Loucy (cell line): ENCODE measurements at regions not wholly inside any gene's neighbourhood (a gene's known extent, or its start where the extent isn't known, plus 50 kb on each side); places are given as distances from the start of the nearest gene placed in this dataset.

Experiments
- H2AFZ ChIP-seq: fragments of 200-600 bp; sonication (generic); 2 replicates; pipeline ENCODE4 v1.6.0; 2016; ENCODE audit warnings: antibody characterized with exemption, mild to moderate bottlenecking, low read length, moderate library complexity
- H3F3A ChIP-seq: fragments of 200-600 bp; 2 replicates; pipeline ENCODE4 v1.6.0; 2016; ENCODE audit warnings: antibody characterized with exemption, low read depth, mild to moderate bottlenecking
- H3K27me3 ChIP-seq: fragments of 200-600 bp; sonication (generic); 2 replicates; pipeline ENCODE4 v1.6.1; 2014; ENCODE audit warnings: low read length, mild to moderate bottlenecking; ENCODE audit not compliant: insufficient read depth, poor library complexity, severe bottlenecking
- H3K36me3 ChIP-seq: fragments of 200-600 bp; sonication (generic); 2 replicates; pipeline ENCODE4 v1.6.1; 2016; ENCODE audit warnings: low read length; ENCODE audit not compliant: insufficient read depth
- H3K4me1 ChIP-seq: fragments of 200-600 bp; sonication (generic); 2 replicates; pipeline ENCODE4 v1.5.1; 2014; ENCODE audit warnings: low read length, mild to moderate bottlenecking; ENCODE audit not compliant: insufficient read depth, poor library complexity, severe bottlenecking
- H3K4me2 ChIP-seq: fragments of 200-600 bp; sonication (generic); 2 replicates; pipeline ENCODE4 v1.6.0; 2014; ENCODE audit warnings: antibody characterized with exemption, low read length, low read depth, mild to moderate bottlenecking; ENCODE audit not compliant: poor library complexity, severe bottlenecking
- H3K4me3 ChIP-seq: fragments of 200-600 bp; sonication (generic); 2 replicates; pipeline ENCODE4 v1.5.1; 2014; ENCODE audit warnings: low read length, mild to moderate bottlenecking, mixed read lengths; ENCODE audit not compliant: poor library complexity, severe bottlenecking
- H3K79me2 ChIP-seq: fragments of 200-600 bp; sonication (generic); 2 replicates; pipeline ENCODE4 v1.6.1; 2014; ENCODE audit warnings: low read length; ENCODE audit not compliant: insufficient read depth
- H3K9ac ChIP-seq: fragments of 200-600 bp; sonication (generic); 2 replicates; pipeline ENCODE4 v1.6.0; 2014; ENCODE audit warnings: mild to moderate bottlenecking, low read depth, low read length, moderate library complexity; ENCODE audit not compliant: poor library complexity, severe bottlenecking
- H3K9me2 ChIP-seq: fragments of 200-600 bp; sonication (generic); replicated peaks from 2 replicates; pipeline ENCODE4 v1.6.1; 2016; ENCODE audit warnings: low read depth, low read length, mixed read lengths
- H3K9me3 ChIP-seq: fragments of 200-600 bp; sonication (generic); 2 replicates; pipeline ENCODE4 v1.6.1; 2014; ENCODE audit warnings: mild to moderate bottlenecking, antibody characterized with exemption, low read length, low read depth; ENCODE audit not compliant: insufficient read depth
- H4K20me1 ChIP-seq: fragments of 200-600 bp; sonication (generic); 2 replicates; pipeline ENCODE4 v1.6.0; 2014; ENCODE audit warnings: antibody characterized with exemption, low read length, mild to moderate bottlenecking; ENCODE audit not compliant: insufficient read depth, poor library complexity, severe bottlenecking
- EZH2phosphoT487 ChIP-seq: fragments of 200-600 bp; IDR thresholded peaks from 2 replicates; pipeline ENCODE4 v1.6.1; 2018; ENCODE audit warnings: antibody characterized with exemption, mild to moderate bottlenecking, moderate library complexity, borderline replicate concordance
- TF ChIP-seq, protein P1 (sequence below): fragments of 200-600 bp; sonication (generic); conservative IDR thresholded peaks from 2 replicates; pipeline ENCODE4 v1.5.1; 2014; ENCODE audit warnings: mild to moderate bottlenecking, antibody characterized with exemption, low read length

GRCh38 chr20:12941025-12941424, 67.7 kb upstream of the SPTLC3 start:
- Histone ChIP-seq H4K20me1 (no peaks in the 10 kb centered on the region), H3K9me3 (no peaks in the 10 kb centered on the region), H3K36me3 (no peaks in the 10 kb centered on the region), H3K9me2 (no peaks in the 10 kb centered on the region), H3K4me2 (no peak overlapping the region), H3K79me2 (no peaks in the 10 kb centered on the region), H3K4me3 (no peak overlapping the region), H3K9ac (no peak overlapping the region), H3K27me3 (no peaks in the 10 kb centered on the region), H3K4me1 (no peaks in the 10 kb centered on the region), H2AFZ (no peak overlapping the region), H3F3A (no peaks in the 10 kb centered on the region)
- no peak for TF ChIP-seq EZH2phosphoT487

- Histone ChIP-seq H3F3A (no peaks in the 10 kb centered on the region), H3K4me3 (no peak overlapping the region), H3K9me3 (no peaks in the 10 kb centered on the region), H3K27me3 (no peaks in the 10 kb centered on the region), H3K79me2 (no peaks in the 10 kb centered on the region), H4K20me1 (no peaks in the 10 kb centered on the region), H3K4me2 (no peak overlapping the region), H3K9me2 (no peaks in the 10 kb centered on the region), H2AFZ (no peak overlapping the region), H3K36me3 (no peaks in the 10 kb centered on the region), H3K9ac (no peak overlapping the region), H3K4me1 (no peaks in the 10 kb centered on the region)
- TF ChIP-seq, protein P1, sequence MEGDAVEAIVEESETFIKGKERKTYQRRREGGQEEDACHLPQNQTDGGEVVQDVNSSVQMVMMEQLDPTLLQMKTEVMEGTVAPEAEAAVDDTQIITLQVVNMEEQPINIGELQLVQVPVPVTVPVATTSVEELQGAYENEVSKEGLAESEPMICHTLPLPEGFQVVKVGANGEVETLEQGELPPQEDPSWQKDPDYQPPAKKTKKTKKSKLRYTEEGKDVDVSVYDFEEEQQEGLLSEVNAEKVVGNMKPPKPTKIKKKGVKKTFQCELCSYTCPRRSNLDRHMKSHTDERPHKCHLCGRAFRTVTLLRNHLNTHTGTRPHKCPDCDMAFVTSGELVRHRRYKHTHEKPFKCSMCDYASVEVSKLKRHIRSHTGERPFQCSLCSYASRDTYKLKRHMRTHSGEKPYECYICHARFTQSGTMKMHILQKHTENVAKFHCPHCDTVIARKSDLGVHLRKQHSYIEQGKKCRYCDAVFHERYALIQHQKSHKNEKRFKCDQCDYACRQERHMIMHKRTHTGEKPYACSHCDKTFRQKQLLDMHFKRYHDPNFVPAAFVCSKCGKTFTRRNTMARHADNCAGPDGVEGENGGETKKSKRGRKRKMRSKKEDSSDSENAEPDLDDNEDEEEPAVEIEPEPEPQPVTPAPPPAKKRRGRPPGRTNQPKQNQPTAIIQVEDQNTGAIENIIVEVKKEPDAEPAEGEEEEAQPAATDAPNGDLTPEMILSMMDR, result no peak
- no peak for TF ChIP-seq EZH2phosphoT487
Measured at GRCh38 chr20:12942123-12942522, 66.6 kb upstream of the SPTLC3 start.

DNA sequence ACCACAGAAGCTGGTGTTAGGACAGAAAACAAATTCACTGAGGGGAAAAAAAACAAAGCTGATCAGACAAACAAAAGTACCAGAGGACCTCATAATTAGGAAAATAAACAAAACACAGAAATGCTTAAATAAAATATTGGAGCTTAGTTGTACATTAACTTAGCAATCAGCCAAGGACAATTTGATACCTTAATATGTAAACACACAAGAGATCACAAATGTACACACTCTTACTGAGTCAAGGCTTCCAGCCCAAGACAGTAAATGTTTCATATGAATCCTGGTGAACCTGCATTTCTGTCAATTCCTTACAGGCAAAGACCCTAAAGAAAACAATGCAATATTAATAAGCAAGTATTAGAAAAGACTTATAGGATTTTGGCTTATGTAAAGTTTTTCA, 62.0 kb upstream of the SPTLC3 start:
- no peaks in the 10 kb centered on the region for H3K9me3 ChIP-seq
- no peaks in the 10 kb centered on the region for H3K36me3 ChIP-seq
- no peaks in the 10 kb centered on the region for H4K20me1 ChIP-seq
- H3K4me1 ChIP-seq, result no peaks in the 10 kb centered on the region
- no peaks in the 10 kb centered on the region for H3K79me2 ChIP-seq
- H3K9ac ChIP-seq, result no peak overlapping the region
- H2AFZ ChIP-seq, result no peak overlapping the region
- no peak for TF ChIP-seq EZH2phosphoT487
- TF ChIP-seq, protein P1, result no peak
- no peak overlapping the region for H3K4me2 ChIP-seq
- H3F3A ChIP-seq, result no peaks in the 10 kb centered on the region
- no peaks in the 10 kb centered on the region for H3K27me3 ChIP-seq
- H3K9me2 ChIP-seq, result no peaks in the 10 kb centered on the region
- no peak overlapping the region for H3K4me3 ChIP-seq

DNA sequence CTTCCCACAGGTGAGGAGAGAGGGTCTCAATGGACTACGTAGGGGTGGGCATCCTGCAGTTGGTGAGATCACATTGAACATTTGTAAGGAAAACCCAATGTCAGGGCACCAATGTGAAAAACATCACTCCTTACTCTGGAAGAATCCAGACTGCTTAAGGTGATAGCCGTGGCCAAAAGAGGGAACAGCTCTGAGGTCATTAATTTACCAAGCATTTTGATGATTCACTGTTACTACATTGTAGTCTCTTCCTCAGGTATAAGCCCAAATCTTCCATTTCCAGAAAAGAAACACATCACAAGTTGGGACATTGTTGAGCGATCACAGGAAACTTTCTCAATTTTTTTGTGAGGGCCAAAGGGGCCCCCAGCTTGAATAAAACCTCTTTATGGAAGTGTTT, 61.1 kb upstream of the SPTLC3 start:
- Histone ChIP-seq H3K9me2 (no peaks in the 10 kb centered on the region), H3K4me3 (no peak overlapping the region), H3K36me3 (no peaks in the 10 kb centered on the region), H2AFZ (no peak overlapping the region), H3K9me3 (no peaks in the 10 kb centered on the region), H3K27me3 (no peaks in the 10 kb centered on the region), H3K4me2 (no peak overlapping the region), H3K4me1 (no peaks in the 10 kb centered on the region), H3F3A (no peaks in the 10 kb centered on the region), H3K79me2 (no peaks in the 10 kb centered on the region), H3K9ac (no peak overlapping the region), H4K20me1 (no peaks in the 10 kb centered on the region)
- TF ChIP-seq, protein P1, result no peak
- TF ChIP-seq EZH2phosphoT487, result no peak
